ENCODE measurements at regions not wholly inside any gene's neighbourhood (a gene's known extent, or its start where the extent isn't known, plus 50 kb on each side); places are given as distances from the start of the nearest gene placed in this dataset.
"Not testable (repeated sequence)": the region's sequence is repeated elsewhere in the genome, so short reads cannot be mapped to it uniquely, and the experiment has no call there.

GRCh38 chrX:555725-556666 lies 74.6 kb upstream of the SHOX start:
- DNase-seq (ENCODE audit: low read depth), result peak; percentile 19

GRCh38 chrX:557601-558000 lies 73.0 kb upstream of the SHOX start:
- not testable (repeated sequence) for DNase-seq (ENCODE audit: low read depth)

- DNase-seq (ENCODE audit: low read depth), result not testable (repeated sequence)
Observed at GRCh38 chrX:559282-559681, 71.3 kb upstream of the SHOX start.

- DNase-seq (ENCODE audit: low read depth), result peak; percentile 46
Observed at GRCh38 chrX:567891-568290, 62.7 kb upstream of the SHOX start.

- no peak for DNase-seq (ENCODE audit: low read depth)
Observed at GRCh38 chrX:568311-568710, 62.3 kb upstream of the SHOX start.

- DNase-seq (ENCODE audit: low read depth), result no peak
Observed at GRCh38 chrX:572538-573124, 58.0 kb upstream of the SHOX start.

- DNase-seq (ENCODE audit: low read depth), result no peak
Observed at GRCh38 chrX:574251-574650, 56.3 kb upstream of the SHOX start.

- DNase-seq (ENCODE audit: low read depth), result no peak
Observed at GRCh38 chrX:574830-575229, 55.8 kb upstream of the SHOX start.

GRCh38 chrX:576904-577560 lies 53.6 kb upstream of the SHOX start:
- DNase-seq (ENCODE audit: low read depth), result no peak

GRCh38 chrX:578531-578930 lies 52.1 kb upstream of the SHOX start:
- DNase-seq (ENCODE audit: low read depth), result no peak

GRCh38 chrX:580030-580429 lies 50.6 kb upstream of the SHOX start:
- no peak for DNase-seq (ENCODE audit: low read depth)
